Heart left ventricle (tissue), 16 donors: ENCODE measurements at regions not wholly inside any gene's neighbourhood (a gene's known extent, or its start where the extent isn't known, plus 50 kb on each side); places are given as distances from the start of the nearest gene placed in this dataset.

ENCODE experiments used
- ATAC-seq, 4 donors: fragments of 200-7000 bp; cut with Tn5 transposase; one replicate each; pipeline ENCODE4 v1.9.1; 2020 to 2022; ENCODE audit warnings: moderate library complexity in 4 of 4, mild to moderate bottlenecking in 3 of 4, moderate number of reproducible peaks in 1 of 4
- DNase-seq, 5 donors: peaks; one replicate each; pipeline ENCODE4 v3.0.0-alpha.2; 2020
- H3K27ac ChIP-seq, 12 donors: fragments of 200-600 bp; sonication (generic) in 4 of 12; one replicate each; pipeline versions ENCODE4 v1.5.0 to v1.8.0; 2016 to 2022; ENCODE audit warnings: mild to moderate bottlenecking in 2 of 12
- H3K27me3 ChIP-seq, 9 donors: fragments of 200-600 bp; sonication (generic) in 2 of 9; one replicate each; pipeline versions ENCODE4 v1.5.1 to v1.8.0; 2016 to 2022; ENCODE audit warnings: mild to moderate bottlenecking in 3 of 9
- H3K36me3 ChIP-seq, 9 donors: fragments of 200-600 bp; sonication (generic) in 2 of 9; one replicate each; pipeline versions ENCODE4 v1.5.0 to v1.8.0; 2018 to 2022; ENCODE audit warnings: mild to moderate bottlenecking in 2 of 9
- H3K4me1 ChIP-seq, 12 donors: fragments of 200-600 bp; sonication (generic) in 4 of 12; one replicate each; pipeline versions ENCODE4 v1.5.0 to v1.8.0; 2016 to 2022; ENCODE audit warnings: mild to moderate bottlenecking in 3 of 12
- H3K4me3 ChIP-seq, 12 donors: fragments of 200-600 bp; sonication (generic) in 4 of 12; one replicate each; pipeline versions ENCODE4 v1.5.0 to v1.8.0; 2017 to 2022; ENCODE audit warnings: mild to moderate bottlenecking in 9 of 12, moderate library complexity in 4 of 12
- H3K9me3 ChIP-seq, 12 donors: fragments of 200-600 bp; sonication (generic) in 4 of 12; one replicate each; pipeline versions ENCODE4 v1.5.0 to v1.8.0; 2016 to 2022; ENCODE audit warnings: mild to moderate bottlenecking in 1 of 12
- CTCF ChIP-seq, 12 donors: fragments of 200-600 bp; sonication (generic) in 4 of 12; IDR thresholded peaks; one replicate each; pipeline versions ENCODE4 v1.5.0 to v1.8.0; 2018 to 2022; ENCODE audit warnings: antibody characterized with exemption in 12 of 12, mild to moderate bottlenecking in 5 of 12
- POLR2A ChIP-seq, 2 donors: fragments of 450-650 bp; IDR thresholded peaks; one replicate each; pipeline ENCODE4 v1.6.1; 2017; ENCODE audit warnings: antibody characterized with exemption in 2 of 2, mild to moderate bottlenecking in 2 of 2, moderate library complexity in 2 of 2
- WGBS, 4 donors: extraction: QIAGEN DNeasy Blood & Tissue Kit in 2 of 4; methylation state at CpG; one replicate each; pipeline versions ENCODE4 v1.1.5 to v1.1.7; 2013 to 2018; 5-methylcytosine and 5-hydroxymethylcytosine counted together
- intact Hi-C, 10 donors: fragments of 100-400 bp; cut with DNase I; formaldehyde crosslinking; loops; one replicate each; pipeline versions ENCODE4 v1.11.1 to v1.14.2; 2022
- donor health status: ischemic (EF 13 %, LVEDD 7.1; RV severe dilation, severe dysfunction).
- donor health status: healthy with polysubstance abuse.
- donor health status: DM: no; HTN: yes; CAD: no.
- donor health status: DM: no; HTN: no; CAD: no.
- donor health status: ischemic (EF 25% LVEDD 6.9; RV normal size, moderate dysfunction).
- donor health status: ischemic (EF 25% LVEDD 5.7; RV mildly dilated, moderate dysfunction).
- donor health status: healthy.
- donor health status: DM: yes; HTN: yes; CAD: no.
- donor health status: ischemic (EF 35%, LVEDD 5.7; RV mildly dilated, moderate dysfunction).
- donor health status: nonischemic (EF 11% LVEDD 7.7; RV severe dilation, severe dysfunction).
- donor health status: DM: yes; HTN: yes; CAD: no.
- donor health status: PGD.
- donor health status: ischemic (EF 29% LVEDD 5.4; RV normal size, mild dysfunction).
- donor health status: nonischemic (EF 23%, LVEDD 6.1; RV moderate dilation, normal function).

GRCh38 chr18:68147728-68148127 is 567.2 kb downstream of the TMX3 start:
- H3K27ac ChIP-seq = no peak overlapping the region
- peaks cover 0 to 5% (median 0%) of the 10 kb centered on the region in 12 donors for H3K9me3 ChIP-seq
- no peaks in the 10 kb centered on the region for H3K4me1 ChIP-seq
- 75 to 84% (median 78%) methylated on average over 2 of the region's 2 CpGs for WGBS, 4 donors
- DNase-seq (no peak), ATAC-seq (no peak)
- no peaks in the 10 kb centered on the region for H3K27me3 ChIP-seq
- TF ChIP-seq POLR2A (IDR thresholded peaks at IDR 0.05) (no peak), CTCF (IDR thresholded peaks at IDR 0.05) (no peak)
- no peak overlapping the region for H3K4me3 ChIP-seq
- intact Hi-C loops = no loop called here
- H3K36me3 ChIP-seq = no peaks in the 10 kb centered on the region

GRCh38 chr18:68121826-68122225 is 593.1 kb downstream of the TMX3 start:
- Histone ChIP-seq H3K9me3 (no peaks in the 10 kb centered on the region), H3K4me3 (no peak overlapping the region), H3K27me3 (no peaks in the 10 kb centered on the region), H3K27ac (no peak overlapping the region), H3K36me3 (no peaks in the 10 kb centered on the region), H3K4me1 (no peaks in the 10 kb centered on the region)
- DNase-seq (no peak), ATAC-seq (no peak)
- TF ChIP-seq POLR2A (IDR thresholded peaks at IDR 0.05) = no peak
- TF ChIP-seq CTCF (IDR thresholded peaks at IDR 0.05) = no peak
- intact Hi-C loops = no loop called here
- WGBS, 4 donors = 86 to 90% (median 88%) methylated on average over 1 of the region's 1 CpG

- H3K36me3 ChIP-seq = no peaks in the 10 kb centered on the region
- no peaks in the 10 kb centered on the region for H3K9me3 ChIP-seq
- no peaks in the 10 kb centered on the region for H3K4me1 ChIP-seq
- TF ChIP-seq CTCF (IDR thresholded peaks at IDR 0.05) = no peak
- no peaks in the 10 kb centered on the region for H3K27me3 ChIP-seq
- intact Hi-C loops = no loop called here
- WGBS, 4 donors = 71 to 81% (median 78%) methylated on average over 5 of the region's 5 CpGs
- H3K27ac ChIP-seq = no peak overlapping the region
- ATAC-seq = no peak
- no peak overlapping the region for H3K4me3 ChIP-seq
- no peak for DNase-seq
These were observed 593.6 kb downstream of the TMX3 start for GRCh38 chr18:68121308-68121707.

- ATAC-seq = no peak
- intact Hi-C loops = no loop called here
- H3K36me3 ChIP-seq = no peaks in the 10 kb centered on the region
- TF ChIP-seq POLR2A (IDR thresholded peaks at IDR 0.05) (no peak), CTCF (IDR thresholded peaks at IDR 0.05) (no peak)
- H3K9me3 ChIP-seq = no peaks in the 10 kb centered on the region
- H3K27me3 ChIP-seq = no peaks in the 10 kb centered on the region
- 77 to 88% (median 86%) methylated on average over 2 of the region's 2 CpGs for WGBS, 4 donors
- no peak overlapping the region for H3K27ac ChIP-seq
- no peak overlapping the region for H3K4me3 ChIP-seq
- no peaks in the 10 kb centered on the region for H3K4me1 ChIP-seq
- DNase-seq = no peak
These were observed 598.5 kb upstream of the DSEL start for GRCh38 chr18:68114989-68115388.
